ENCODE measurements at regions not wholly inside any gene's neighbourhood (a gene's known extent, or its start where the extent isn't known, plus 50 kb on each side); places are given as distances from the start of the nearest gene placed in this dataset.

DNA sequence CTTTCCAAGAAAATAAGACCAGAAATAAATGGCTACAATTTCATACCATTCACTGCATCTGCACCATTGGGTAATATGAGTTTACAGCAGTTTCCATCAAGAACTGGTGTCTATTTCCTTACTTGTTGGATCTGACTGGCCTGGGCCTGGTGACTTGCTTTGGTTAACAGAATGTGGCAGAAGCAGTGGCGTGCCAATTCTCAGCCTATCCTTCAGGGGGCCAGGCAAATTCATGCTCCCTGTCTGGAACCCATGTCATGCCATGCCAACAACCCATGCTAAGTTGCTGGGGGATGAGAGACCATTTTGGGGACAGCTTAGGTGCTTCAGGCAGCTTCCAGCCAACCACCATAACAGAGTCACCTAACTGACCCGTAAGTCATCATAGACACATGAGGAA lies 656.7 kb downstream of the SPOCK3 start:
- TF ChIP-seq POLR2A (IDR thresholded peaks at IDR 0.05; ENCODE audit: low read depth) (no peak), CTCF (IDR thresholded peaks at IDR 0.05) (no peak)

Data from esophagus muscularis mucosa (tissue), 3 donors.